H1 (cell line): ENCODE measurements at regions not wholly inside any gene's neighbourhood (a gene's known extent, or its start where the extent isn't known, plus 50 kb on each side); places are given as distances from the start of the nearest gene placed in this dataset.

Experiments used
- CBX5 ChIP-seq: fragments of 300-800, 300-1000 bp; sonication (generic); IDR thresholded peaks from 2 replicates; pipeline ENCODE4 v1.7.1; 2016; ENCODE audit warnings: antibody characterized with exemption, low read length, low read depth
- CTCF ChIP-seq, 3 experiments: IDR thresholded peaks; 1 replicate in 2 of 3; 2 replicates in 1 of 3; pipeline versions ENCODE4 v1.5.1 to v1.6.1; 2011; ENCODE audit warnings: low read length in 3 of 3, mild to moderate bottlenecking in 3 of 3, inconsistent platforms in 2 of 3, low read depth in 1 of 3, moderate library complexity in 1 of 3; ENCODE audit not compliant: insufficient read depth in 1 of 3; ENCODE audit errors: control extremely low read depth in 1 of 3

- TF ChIP-seq CTCF (IDR thresholded peaks at IDR 0.05; ENCODE audit: control extremely low read depth in 1 of 3, insufficient read depth in 1 of 3, low read depth in 1 of 3, low read length in 3 of 3) (no peak), CBX5 (no peak)
- TF ChIP-seq, all 59 proteins: peak for 0
These were observed 354.1 kb upstream of the CELF2 start (continued) for GRCh38 chr10:10663622-10664021.
